ENCODE measurements at regions not wholly inside any gene's neighbourhood (a gene's known extent, or its start where the extent isn't known, plus 50 kb on each side); places are given as distances from the start of the nearest gene placed in this dataset.
"Not testable (repeated sequence)": the region's sequence is repeated elsewhere in the genome, so short reads cannot be mapped to it uniquely, and the experiment has no call there.

GRCh38 chr1:56120021-56120420 lies 459.3 kb downstream of the PLPP3 start:
- no peak for TF ChIP-seq TAF1 (IDR thresholded peaks at IDR 0.05; ENCODE audit: low read depth, low read length)
- TF ChIP-seq POU2F2 (IDR thresholded peaks at IDR 0.05; ENCODE audit: low read depth, low read length), result no peak
- no peak for TF ChIP-seq PAX5 (IDR thresholded peaks at IDR 0.05; ENCODE audit: insufficient read depth, low read length, severe bottlenecking)
- TF ChIP-seq POLR2AphosphoS5 (IDR thresholded peaks at IDR 0.05; ENCODE audit: low read depth, low read length), result no peak
- no peak for TF ChIP-seq POLR2A (IDR thresholded peaks at IDR 0.05; ENCODE audit: low read depth, low read length)
- no peak for DNase-seq (ENCODE audit: insufficient read length, low spot score)
- FAIRE-seq, result no peak

- DNase-seq (ENCODE audit: insufficient read length, low spot score); FAIRE-seq: not testable (repeated sequence)
These were observed 460.7 kb downstream of the PLPP3 start for GRCh38 chr1:56118676-56119075.

GRCh38 chr1:56115701-56116100 lies 463.7 kb downstream of the PLPP3 start:
- DNase-seq (ENCODE audit: insufficient read length, low spot score), result no peak
- no peak for FAIRE-seq
- TF ChIP-seq TAF1 (IDR thresholded peaks at IDR 0.05; ENCODE audit: low read depth, low read length) (no peak), POLR2A (IDR thresholded peaks at IDR 0.05; ENCODE audit: low read depth, low read length) (no peak)

GRCh38 chr1:56113679-56114078 lies 465.7 kb downstream of the PLPP3 start:
- FAIRE-seq (no peak), DNase-seq (ENCODE audit: insufficient read length, low spot score) (no peak)
- TF ChIP-seq TAF1 (IDR thresholded peaks at IDR 0.05; ENCODE audit: low read depth, low read length), result no peak
- no peak for TF ChIP-seq POLR2A (IDR thresholded peaks at IDR 0.05; ENCODE audit: low read depth, low read length)
- TF ChIP-seq POLR2AphosphoS5 (IDR thresholded peaks at IDR 0.05; ENCODE audit: low read depth, low read length), result no peak
- TF ChIP-seq SPI1 (IDR thresholded peaks at IDR 0.05; ENCODE audit: low read depth, low read length), result no peak
- TF ChIP-seq POU2F2 (IDR thresholded peaks at IDR 0.05; ENCODE audit: low read depth, low read length), result no peak
- TF ChIP-seq PAX5 (IDR thresholded peaks at IDR 0.05; ENCODE audit: insufficient read depth, low read length, severe bottlenecking), result no peak

- TF ChIP-seq TAF1 (IDR thresholded peaks at IDR 0.05; ENCODE audit: low read depth, low read length), result no peak
- no peak for TF ChIP-seq POU2F2 (IDR thresholded peaks at IDR 0.05; ENCODE audit: low read depth, low read length)
- no peak for TF ChIP-seq SPI1 (IDR thresholded peaks at IDR 0.05; ENCODE audit: low read depth, low read length)
- TF ChIP-seq POLR2AphosphoS5 (IDR thresholded peaks at IDR 0.05; ENCODE audit: low read depth, low read length), result no peak
- TF ChIP-seq POLR2A (IDR thresholded peaks at IDR 0.05; ENCODE audit: low read depth, low read length), result no peak
- TF ChIP-seq PAX5 (IDR thresholded peaks at IDR 0.05; ENCODE audit: insufficient read depth, low read length, severe bottlenecking), result no peak
These were observed 472.1 kb downstream of the PLPP3 start for GRCh38 chr1:56107275-56107638.

GRCh38 chr1:56106531-56107274 lies 472.7 kb downstream of the PLPP3 start:
- TF ChIP-seq PAX5 (IDR thresholded peaks at IDR 0.05; ENCODE audit: insufficient read depth, low read length, severe bottlenecking) (no peak), POLR2A (IDR thresholded peaks at IDR 0.05; ENCODE audit: low read depth, low read length) (no peak), POU2F2 (IDR thresholded peaks at IDR 0.05; ENCODE audit: low read depth, low read length) (no peak), TAF1 (IDR thresholded peaks at IDR 0.05; ENCODE audit: low read depth, low read length) (no peak), SPI1 (IDR thresholded peaks at IDR 0.05; ENCODE audit: low read depth, low read length) (no peak), POLR2AphosphoS5 (IDR thresholded peaks at IDR 0.05; ENCODE audit: low read depth, low read length) (no peak)
- FAIRE-seq (no peak), DNase-seq (ENCODE audit: insufficient read length, low spot score) (no peak)

More at GRCh38 chr1:56107275-56107638, 472.1 kb downstream of the PLPP3 start:
- DNase-seq (ENCODE audit: insufficient read length, low spot score), result no peak
- FAIRE-seq, result no peak

GRCh38 chr1:56105397-56105796 lies 474.0 kb downstream of the PLPP3 start:
- TF ChIP-seq POLR2AphosphoS5 (IDR thresholded peaks at IDR 0.05; ENCODE audit: low read depth, low read length) (no peak), POU2F2 (IDR thresholded peaks at IDR 0.05; ENCODE audit: low read depth, low read length) (no peak), TAF1 (IDR thresholded peaks at IDR 0.05; ENCODE audit: low read depth, low read length) (no peak), POLR2A (IDR thresholded peaks at IDR 0.05; ENCODE audit: low read depth, low read length) (no peak), PAX5 (IDR thresholded peaks at IDR 0.05; ENCODE audit: insufficient read depth, low read length, severe bottlenecking) (no peak), SPI1 (IDR thresholded peaks at IDR 0.05; ENCODE audit: low read depth, low read length) (no peak)
- no peak for FAIRE-seq

GRCh38 chr1:56099766-56100265 lies 479.5 kb downstream of the PLPP3 start:
- TF ChIP-seq SPI1 (IDR thresholded peaks at IDR 0.05; ENCODE audit: low read depth, low read length) (no peak), POLR2A (IDR thresholded peaks at IDR 0.05; ENCODE audit: low read depth, low read length) (no peak), TAF1 (IDR thresholded peaks at IDR 0.05; ENCODE audit: low read depth, low read length) (no peak), POLR2AphosphoS5 (IDR thresholded peaks at IDR 0.05; ENCODE audit: low read depth, low read length) (no peak)
- no peak for FAIRE-seq

More at GRCh38 chr1:56105397-56105796, 474.0 kb downstream of the PLPP3 start:
- DNase-seq (ENCODE audit: insufficient read length, low spot score), result no peak

GRCh38 chr1:56098946-56099345 lies 480.4 kb downstream of the PLPP3 start:
- FAIRE-seq, result no peak
- no peak for TF ChIP-seq SPI1 (IDR thresholded peaks at IDR 0.05; ENCODE audit: low read depth, low read length)
- no peak for DNase-seq (ENCODE audit: insufficient read length, low spot score)

More at GRCh38 chr1:56099766-56100265, 479.5 kb downstream of the PLPP3 start:
- no peak for DNase-seq (ENCODE audit: insufficient read length, low spot score)

- no peak for DNase-seq (ENCODE audit: insufficient read length, low spot score)
- TF ChIP-seq TAF1 (IDR thresholded peaks at IDR 0.05; ENCODE audit: low read depth, low read length) (no peak), POLR2AphosphoS5 (IDR thresholded peaks at IDR 0.05; ENCODE audit: low read depth, low read length) (no peak), POLR2A (IDR thresholded peaks at IDR 0.05; ENCODE audit: low read depth, low read length) (no peak), POU2F2 (IDR thresholded peaks at IDR 0.05; ENCODE audit: low read depth, low read length) (no peak), SPI1 (IDR thresholded peaks at IDR 0.05; ENCODE audit: low read depth, low read length) (no peak), PAX5 (IDR thresholded peaks at IDR 0.05; ENCODE audit: insufficient read depth, low read length, severe bottlenecking) (no peak)
- no peak for FAIRE-seq
These were observed 481.6 kb downstream of the PLPP3 start for GRCh38 chr1:56097713-56098112.
